Activated T-cell treated with anti-CD3 and anti-CD28 coated beads for 1 hour (primary cell): ENCODE measurements at regions not wholly inside any gene's neighbourhood (a gene's known extent, or its start where the extent isn't known, plus 50 kb on each side); places are given as distances from the start of the nearest gene placed in this dataset.

Experiments used
- DNase-seq: peaks from one replicate; pipeline ENCODE4 v3.0.0-alpha.2; 2020; ENCODE audit warnings: low read depth

DNA sequence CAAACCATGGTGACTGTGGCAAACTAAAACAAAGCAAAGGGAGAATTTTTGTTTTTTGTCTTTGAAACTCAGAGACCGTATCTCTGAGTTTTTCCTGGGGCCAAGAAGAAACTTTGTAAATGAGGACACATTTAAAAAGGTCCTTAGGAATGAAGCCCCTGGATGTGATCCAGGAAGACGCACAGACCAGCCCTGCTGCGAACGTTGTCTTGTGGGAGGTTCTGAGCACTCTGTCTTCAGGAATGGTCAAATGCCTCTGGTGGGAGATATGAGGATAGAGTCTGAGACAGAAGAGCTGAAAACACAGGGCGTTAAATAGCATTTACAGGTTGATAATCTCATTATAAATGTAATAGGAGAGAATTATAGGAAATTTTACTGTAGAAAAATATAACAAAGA, 893.5 kb upstream of the KLHL29 start:
- no peak for DNase-seq

DNA sequence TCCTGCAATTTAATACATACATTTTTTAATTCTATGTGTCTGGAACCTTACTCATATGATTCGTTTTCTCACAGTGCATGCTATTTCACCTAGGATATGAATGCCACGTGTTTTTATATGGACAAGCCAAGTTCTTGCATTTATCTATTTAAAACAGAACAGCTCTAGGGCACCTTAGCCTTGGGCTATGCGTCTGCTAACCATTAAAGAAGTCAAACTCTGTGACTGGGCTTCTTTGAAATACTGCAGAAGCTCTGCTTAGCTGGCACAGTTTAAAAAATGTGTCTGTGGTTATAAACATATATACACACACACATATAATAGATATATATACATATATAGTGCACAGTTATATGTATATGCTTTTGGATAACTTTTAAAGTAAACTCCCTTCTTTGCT, 890.8 kb upstream of the KLHL29 start:
- no peak for DNase-seq

DNA sequence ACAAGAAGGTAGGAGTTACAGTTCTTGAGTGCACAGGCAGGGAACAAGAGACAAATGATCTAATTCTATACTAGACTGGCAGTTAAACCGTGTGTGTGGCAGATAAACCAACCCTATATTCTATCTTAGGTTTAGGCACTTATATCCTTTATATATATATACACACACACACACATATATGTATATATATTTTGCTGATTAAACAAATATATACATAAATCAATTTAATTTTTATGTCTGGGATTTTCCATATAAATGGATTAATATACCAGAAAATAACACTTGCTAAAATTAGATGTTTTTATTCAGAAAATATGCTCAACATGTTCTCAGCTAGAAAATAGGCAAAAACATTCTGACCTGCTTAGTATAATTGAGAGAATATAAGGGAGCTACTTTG, 887.9 kb upstream of the KLHL29 start:
- DNase-seq = no peak

DNA sequence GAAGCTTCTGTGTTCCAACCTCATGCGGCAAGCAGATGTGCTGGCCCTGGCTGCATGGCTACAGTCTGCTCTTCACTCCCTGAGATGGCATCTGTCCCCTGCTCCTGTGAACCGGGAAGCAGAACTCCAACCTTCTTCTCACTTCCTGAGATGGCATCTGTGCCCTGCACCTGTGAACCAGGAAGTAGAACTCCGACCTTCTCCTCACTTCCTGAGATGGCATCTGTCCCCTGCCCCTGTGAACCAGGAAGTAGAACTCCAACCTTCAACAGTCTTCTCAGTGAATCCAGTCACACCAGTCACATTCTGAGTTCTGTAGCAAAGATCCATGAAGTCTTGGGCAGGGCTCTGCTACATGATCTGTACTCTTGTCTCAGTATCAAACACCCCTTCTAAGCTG, 887.2 kb upstream of the KLHL29 start:
- DNase-seq = no peak

DNA sequence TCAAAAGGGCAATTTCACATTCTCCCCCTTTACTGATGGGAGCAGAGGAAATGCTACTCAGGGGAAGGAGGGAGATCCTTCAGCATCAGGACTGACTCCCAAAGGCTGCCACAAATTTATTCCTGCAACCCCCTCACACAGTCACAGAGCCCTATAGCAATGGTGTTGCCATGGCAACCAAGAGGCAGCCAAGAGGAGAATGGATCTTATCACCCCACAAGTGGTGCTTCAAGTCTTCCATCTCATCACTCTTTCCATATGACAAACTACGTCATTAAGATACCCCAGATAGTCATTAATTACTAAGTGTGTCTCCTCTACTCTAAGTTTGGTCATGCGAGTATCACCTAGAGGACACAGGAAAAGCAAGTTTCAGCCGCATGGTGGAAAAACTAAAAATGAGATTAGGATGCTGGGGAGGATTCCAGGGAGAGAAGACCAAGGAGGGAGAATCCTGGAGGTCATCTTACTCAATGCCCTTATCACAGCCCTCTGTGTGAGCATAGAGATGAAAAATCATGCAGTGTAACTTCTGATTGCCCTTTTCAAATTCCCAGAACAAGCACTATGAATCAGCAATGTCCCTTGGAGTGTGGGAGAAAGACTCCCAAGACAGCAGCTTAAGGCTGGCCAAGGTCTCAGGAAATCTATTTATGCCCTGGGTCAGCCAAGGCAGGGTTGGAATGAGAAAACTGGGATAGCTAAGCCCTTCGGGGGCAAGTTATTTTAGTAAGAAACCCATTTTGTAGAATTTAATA, 885.7 kb upstream of the KLHL29 start:
- DNase-seq = no peak

DNA sequence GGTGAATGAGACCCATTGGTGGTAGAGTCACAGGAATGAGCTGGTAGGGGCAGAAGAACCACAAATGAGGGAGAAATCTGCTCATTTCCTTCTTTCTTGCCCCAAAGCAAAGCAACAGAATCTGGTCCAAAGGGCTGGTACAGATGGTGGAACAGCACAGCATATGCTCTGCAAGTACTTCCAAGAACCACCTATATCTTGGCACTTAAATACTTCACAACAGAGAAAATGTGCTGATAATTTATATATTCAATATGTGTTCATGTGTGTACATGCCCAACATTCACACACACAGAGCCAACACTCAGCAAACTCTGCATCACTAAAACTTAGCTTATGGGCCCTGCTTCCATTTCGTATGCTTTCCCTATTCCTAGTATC, 884.4 kb upstream of the KLHL29 start:
- DNase-seq = no peak

DNA sequence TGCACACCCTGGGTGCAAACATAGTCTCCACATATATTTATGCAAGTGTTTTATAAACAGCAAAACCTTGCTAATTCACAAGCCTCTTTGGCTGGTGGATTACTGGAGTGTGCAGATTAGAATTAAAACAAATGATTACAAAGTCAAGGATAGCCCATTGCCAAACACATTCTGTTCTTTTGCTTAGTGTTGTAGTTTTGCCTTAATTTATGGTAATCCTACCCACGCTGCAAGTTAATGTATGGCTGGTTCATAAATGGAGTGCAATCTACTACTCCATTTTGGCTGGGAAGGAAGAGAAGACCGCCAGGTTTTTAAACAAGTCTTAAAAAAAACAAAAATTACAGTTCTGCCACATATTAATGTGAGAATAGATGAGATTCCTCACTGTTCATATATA, 883.1 kb upstream of the KLHL29 start:
- DNase-seq = no peak

DNA sequence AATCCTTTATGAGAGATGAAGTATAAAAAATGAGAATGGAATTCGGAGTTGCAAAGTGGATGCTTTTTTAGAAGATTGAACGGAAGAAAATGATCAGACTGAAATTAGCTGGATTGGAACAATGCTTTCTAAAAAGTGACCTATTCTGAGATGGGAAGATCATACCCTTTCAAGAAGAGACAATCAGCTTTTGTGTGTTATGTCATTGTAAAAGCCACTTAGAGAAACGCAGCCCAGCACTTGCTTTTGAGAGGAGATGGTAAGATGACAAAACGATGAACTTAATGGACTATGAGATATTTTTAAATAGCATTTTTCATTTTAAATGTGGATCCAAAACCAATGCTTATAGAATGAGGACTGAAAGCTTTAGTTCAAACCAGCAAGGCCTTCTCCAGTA, 871.4 kb upstream of the KLHL29 start:
- DNase-seq = no peak

DNA sequence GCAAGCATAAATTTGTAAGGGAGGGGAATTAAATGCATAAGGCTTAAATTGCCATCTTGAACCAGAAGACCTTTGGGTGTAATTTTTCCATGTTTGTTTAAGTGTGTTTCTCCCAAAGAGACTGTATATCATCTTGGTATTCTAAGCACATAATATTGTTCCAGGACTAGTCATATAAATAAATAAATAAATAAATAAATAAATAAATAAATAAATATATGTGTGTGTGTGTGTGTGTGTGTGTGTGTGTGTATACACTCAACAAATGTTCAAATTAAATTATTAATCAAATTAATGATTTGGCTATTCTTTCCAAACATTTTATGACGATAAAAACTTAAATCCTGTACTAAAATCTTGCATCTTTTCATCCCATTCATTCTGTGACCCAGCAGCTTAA, 867.8 kb upstream of the KLHL29 start:
- no peak for DNase-seq

DNA sequence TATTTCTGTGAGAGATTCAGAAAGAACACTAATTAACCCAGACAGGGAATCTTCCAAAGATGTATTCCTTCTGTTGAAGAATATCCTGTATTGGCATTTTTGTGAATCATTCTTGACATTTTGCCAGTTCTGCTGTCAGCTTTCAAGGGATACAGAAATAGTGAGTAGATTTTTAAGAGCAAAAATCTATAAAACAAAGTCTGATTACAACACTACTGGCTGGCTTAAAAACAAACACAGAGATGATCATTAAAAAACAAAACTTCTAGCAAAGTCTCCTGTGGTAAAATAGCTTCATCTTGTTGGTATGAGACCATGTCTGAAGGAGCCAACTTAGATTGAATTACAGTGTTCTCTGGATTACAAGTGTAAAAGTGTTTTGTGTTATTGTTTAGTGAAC, 866.3 kb upstream of the KLHL29 start:
- DNase-seq = no peak

DNA sequence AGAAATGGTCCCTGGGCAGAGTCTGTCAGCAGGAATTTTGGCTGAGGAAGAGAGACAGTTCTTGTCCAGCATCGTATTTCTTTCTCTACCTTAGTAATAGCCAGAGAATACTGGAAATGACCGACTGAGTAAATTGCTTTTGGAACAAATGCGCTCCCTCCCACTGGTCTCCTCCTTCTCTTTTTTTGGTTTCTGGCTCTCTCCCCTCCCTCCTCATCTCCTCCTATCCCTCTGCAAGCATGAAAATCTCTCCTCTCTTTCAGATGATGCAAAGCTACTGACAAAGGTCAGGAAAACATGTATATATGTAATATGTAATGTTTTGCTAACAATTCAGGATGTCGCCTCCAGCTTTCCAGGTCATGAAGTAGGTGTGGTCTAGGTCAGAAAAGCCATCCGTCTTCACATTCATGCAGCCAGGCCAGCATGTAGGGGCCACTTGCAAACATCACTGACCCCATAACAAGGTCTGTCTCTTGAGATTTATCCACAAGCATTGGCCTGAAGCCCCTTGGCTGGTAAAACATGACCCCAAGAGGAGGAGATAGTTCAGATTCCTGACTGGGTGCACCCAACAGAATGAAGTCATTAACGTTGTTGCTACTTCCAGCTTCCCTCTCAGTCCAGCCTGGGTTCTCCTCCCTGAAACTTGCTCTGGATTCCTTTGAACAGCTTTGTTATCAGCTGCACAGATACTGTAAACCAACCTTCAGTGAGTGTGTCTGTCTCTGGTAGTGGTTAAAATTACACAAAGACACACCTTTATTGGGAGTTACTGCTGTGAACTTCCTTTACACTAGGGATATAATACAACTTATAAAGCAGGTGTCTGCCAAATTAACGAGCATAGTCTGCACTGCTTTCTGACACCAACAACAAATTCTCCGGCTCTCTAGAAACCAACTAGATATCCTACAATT, 864.4 kb upstream of the KLHL29 start:
- DNase-seq = no peak

DNA sequence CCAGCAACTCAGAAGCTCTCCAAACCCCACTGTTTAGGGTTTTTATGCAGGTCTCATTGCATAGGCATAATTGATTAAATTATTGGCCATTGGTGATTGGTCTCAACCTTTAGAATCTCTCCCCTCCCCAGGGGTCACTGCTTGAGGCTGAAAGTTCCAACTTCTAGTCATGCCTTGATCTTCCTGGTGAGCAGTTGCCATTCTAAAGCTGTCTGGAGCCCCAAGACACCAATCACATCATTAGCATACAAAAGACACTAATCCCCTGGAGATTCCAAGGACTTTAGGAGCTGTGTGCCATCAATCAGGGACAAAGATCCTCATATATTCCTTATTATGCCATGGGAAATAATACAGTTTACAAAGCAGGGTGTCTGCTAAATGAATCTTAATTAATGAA, 863.4 kb upstream of the KLHL29 start:
- no peak for DNase-seq

DNA sequence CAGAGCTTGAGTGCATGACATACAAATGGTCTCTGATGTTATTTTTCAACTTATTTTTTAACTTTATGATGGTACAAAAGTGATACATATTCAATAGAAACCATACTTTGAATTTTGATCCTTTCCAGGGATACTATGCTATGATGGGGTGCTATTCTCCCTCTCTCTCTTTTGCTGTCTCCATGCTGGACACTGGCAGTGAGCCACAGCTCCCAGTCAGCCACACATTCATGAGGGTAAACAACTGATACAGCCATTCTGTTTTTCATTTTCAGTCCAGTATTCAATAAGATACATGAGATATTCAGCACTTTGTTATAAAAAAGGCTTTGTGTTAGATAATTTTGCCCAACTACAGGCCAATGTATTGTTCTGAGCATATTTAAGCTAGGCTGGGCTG, 859.3 kb upstream of the KLHL29 start:
- DNase-seq = no peak

DNA sequence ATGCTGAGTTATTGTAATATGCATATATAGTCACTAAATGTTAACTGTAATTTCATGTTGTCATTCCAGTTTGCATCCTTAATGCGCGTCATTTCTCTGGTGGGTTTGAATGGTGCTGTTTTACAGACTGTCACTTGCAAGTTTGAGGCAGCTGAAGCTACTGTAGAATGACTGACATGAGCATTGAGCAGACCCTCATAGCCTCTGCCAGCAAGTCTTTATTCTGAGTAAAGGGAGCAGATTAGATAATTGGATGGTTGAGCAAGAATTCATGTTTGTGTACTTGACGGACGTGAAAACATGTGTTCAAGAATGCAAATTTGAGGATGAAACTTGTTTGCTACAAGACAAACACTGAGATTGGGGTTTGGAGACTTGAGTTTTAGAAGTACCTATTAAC, 854.8 kb upstream of the KLHL29 start:
- no peak for DNase-seq

DNA sequence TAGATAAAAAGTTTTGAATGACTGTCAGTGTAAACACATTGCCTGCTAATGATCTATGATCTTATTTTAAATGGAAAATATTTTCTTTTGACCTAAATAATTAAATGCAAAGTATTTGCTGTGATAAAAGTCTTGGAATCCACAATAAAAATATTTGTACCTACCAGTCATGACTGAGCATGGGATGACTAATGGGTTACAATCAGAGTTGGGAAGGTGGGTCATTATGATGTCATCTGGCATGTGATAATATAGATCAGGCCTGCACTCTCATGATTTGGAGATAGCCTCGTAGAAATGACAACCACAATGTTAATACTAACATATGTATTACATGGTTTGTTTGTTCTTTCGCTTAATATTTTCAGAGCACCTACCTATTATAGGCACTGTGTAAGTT, 848.8 kb upstream of the KLHL29 start:
- no peak for DNase-seq

DNA sequence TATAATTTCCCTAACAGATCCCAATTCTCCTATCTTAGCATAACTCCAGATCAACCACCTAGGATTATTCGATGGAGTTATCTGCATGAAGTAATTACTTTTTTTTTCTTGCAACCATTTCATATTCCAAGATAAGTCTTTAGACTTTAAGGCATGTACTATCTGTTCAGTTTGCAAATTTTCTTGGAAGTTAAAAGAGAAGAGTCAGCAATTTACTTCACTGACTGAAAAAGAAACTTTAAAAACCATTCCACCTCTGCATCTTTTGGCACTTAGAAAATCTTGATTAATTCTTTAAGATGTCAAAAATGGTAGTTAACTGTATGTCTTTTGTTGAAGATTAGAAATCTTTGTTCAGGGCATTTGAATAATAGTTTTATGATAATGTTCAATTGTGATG, 830.5 kb upstream of the KLHL29 start:
- DNase-seq = no peak

DNA sequence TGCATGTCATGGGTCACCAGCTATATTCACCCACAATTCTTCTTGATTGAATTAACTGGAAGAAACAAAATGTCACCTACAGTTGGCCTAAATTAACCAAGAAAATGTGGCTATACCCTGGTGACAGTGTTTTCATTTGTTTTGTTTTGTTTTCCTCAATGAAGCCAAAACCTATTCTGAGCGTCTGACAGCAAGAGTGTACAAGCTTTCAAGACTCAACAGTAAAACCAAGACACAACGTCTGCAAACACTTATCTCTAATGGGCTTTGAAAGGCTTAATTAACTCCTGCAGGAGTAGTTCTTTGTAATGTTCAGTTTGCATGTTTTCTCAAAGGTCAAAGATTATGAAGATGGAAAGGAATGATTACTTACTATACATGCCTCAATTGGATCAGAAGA, 827.6 kb upstream of the KLHL29 start:
- no peak for DNase-seq

DNA sequence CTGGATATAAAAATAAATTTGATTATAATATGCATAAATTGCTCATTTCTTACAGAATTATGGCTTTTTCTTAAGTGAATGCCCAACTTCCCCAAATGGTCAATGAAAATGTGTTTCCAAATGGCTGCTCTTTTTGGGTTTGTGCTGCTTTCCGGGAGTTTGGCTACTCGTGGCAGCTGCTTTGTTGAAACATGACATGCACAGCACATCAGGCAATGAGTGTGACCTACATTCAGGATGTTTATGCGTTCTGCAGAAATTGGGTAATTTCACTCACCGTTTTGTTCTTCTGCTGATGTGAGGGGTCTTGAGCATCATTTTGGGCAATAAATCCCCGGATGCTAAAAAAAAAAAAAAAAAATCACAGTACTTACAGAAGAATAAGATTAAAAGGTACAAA, 825.0 kb upstream of the KLHL29 start:
- no peak for DNase-seq

DNA sequence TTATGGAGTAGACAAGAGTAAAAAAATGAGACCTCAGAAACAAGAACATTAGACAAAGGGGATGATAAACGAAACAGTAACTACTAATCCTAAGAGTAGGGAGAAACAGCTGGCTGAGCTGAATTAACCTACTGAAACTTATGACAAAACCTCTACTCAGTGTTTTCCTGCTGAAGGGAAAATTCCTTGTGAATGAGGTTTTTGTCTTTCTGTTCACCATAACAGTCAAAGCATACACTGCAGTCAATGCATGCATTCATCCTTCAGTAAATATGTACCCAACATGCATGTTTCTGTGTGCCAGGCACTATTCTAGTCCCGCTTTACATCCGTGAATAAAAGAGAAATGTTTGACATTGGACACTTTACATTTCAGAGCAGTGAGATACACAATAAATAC, 805.6 kb upstream of the KLHL29 start:
- DNase-seq = no peak

DNA sequence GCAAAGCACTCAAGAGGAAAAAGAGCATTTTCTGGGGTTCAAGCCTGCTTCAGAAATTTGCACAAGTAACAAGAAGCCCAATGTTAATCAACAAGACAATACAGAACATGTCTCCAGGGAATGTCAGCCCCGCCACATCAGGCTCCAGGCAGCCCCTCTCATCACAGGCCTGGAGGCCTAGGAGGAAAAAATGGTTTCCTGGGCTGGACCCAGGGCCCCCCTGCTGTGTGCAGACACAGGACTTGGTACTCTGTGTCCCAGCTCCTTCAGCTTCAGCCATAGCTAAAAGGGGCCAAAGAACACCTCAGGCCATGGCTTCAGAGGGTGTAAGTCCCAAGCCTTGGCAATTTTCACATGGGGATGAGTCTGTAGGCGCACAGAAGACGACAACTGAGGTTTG, 802.9 kb upstream of the KLHL29 start:
- no peak for DNase-seq

DNA sequence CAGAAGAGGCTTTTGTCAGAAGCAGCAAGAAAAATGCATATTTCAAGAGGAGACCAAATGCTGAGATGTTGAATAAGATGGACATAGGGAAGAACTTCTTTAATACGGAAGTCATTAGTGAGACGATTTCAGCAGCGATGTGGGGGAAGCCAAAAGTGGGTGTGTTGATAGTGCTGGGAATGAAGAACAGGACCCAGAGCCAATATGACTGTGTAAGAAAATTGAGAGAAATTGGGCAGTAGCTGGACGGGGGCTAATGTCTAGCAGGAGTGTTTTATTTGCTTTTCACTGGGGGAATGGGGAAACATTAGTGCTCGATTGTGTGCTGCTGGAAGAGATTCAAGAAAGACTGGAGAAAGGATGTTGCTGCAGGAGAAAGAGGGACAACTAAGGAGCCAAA, 788.7 kb upstream of the KLHL29 start:
- no peak for DNase-seq

DNA sequence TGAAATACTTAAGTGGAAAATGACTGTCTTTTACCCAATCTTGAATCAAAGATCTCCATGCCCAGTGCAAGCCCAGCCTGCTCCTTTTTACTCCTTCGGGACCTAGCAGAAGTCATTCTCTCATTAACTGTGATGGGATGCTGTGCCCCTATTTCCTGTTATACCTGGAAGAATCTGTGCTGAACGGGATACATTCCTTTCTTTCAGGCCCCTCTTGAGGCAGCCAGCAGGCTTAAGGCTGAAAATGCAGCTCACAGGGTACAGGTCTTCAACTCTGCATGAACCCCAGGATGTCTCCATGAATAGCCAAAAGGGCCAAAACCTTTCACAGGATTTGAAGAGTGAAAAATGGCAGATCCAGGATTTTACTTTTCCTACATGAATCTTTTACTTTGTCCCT, 784.8 kb upstream of the KLHL29 start:
- no peak for DNase-seq

DNA sequence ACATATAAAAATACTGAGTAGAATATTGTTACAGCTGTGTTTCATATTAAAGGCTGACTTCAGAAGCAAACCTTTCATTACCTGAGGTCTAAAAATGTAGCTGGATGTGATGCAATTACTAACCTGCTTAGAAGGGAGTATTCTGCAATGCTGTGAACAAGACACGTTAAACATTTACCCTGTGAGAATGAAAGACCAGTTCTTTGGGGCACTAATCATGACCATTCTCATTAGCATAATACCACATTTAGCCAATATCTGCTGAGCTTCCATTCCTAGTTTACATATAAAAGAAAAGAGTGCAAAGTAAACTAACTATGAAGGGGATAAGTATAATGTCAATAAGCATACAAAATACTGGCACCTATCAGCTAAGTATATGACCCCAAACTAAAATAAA, 784.0 kb upstream of the KLHL29 start:
- DNase-seq = no peak

DNA sequence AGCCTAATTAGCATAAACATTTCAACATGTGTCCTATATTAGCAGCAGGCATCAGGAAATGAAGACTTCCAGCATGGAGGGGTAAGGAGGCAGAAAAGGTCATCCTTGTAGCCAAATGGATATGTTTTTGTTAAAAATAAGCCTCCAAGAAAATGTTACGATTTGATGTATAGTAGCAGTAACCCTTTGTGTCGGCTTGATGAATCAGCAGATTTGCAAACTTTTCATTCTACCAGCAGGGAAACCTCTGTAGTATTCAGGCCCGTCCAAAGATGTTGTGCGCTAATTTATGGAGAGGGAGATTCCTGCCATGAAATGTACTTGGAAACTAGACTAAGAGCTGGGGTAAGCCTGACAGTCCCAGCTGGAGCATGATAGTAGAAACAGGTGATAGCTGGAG, 780.8 kb upstream of the KLHL29 start:
- no peak for DNase-seq
